ENCODE measurements at regions not wholly inside any gene's neighbourhood (a gene's known extent, or its start where the extent isn't known, plus 50 kb on each side); places are given as distances from the start of the nearest gene placed in this dataset.

- TF ChIP-seq CTCF (conservative IDR thresholded peaks at IDR 0.05; ENCODE audit: low read length) (peak; percentile 92), EZH2phosphoT487 (IDR thresholded peaks at IDR 0.05; ENCODE audit: borderline replicate concordance) (no peak)
- Histone ChIP-seq H3K79me2 (ENCODE audit: insufficient read depth, low read length) (no peaks in the 10 kb centered on the region), H2AFZ (ENCODE audit: low read length) (0 out of 2 replicates have a peak overlapping the region, but pooled peaks have one; percentile 60)
Measured at GRCh38 chr11:32231909-32232493, 141.1 kb downstream of the RCN1 start.

GRCh38 chr11:32232516-32232915, 141.6 kb downstream of the RCN1 start:
- Histone ChIP-seq H3K4me1 (ENCODE audit: insufficient read depth, low read length, poor library complexity, severe bottlenecking) (peaks cover 4% of the 10 kb centered on the region), H3K4me3 (ENCODE audit: low read length, poor library complexity, severe bottlenecking) (no peak overlapping the region), H3K79me2 (ENCODE audit: insufficient read depth, low read length) (no peaks in the 10 kb centered on the region), H3K9ac (ENCODE audit: low read depth, low read length, poor library complexity, severe bottlenecking) (no peak overlapping the region), H3K27me3 (ENCODE audit: insufficient read depth, low read length, poor library complexity, severe bottlenecking) (peaks cover 5% of the 10 kb centered on the region), H2AFZ (ENCODE audit: low read length) (no peak overlapping the region), H3K36me3 (ENCODE audit: insufficient read depth, low read length) (no peaks in the 10 kb centered on the region), H3K9me2 (replicated peaks; ENCODE audit: low read depth, low read length) (no peaks in the 10 kb centered on the region), H3K9me3 (ENCODE audit: insufficient read depth, low read depth, low read length) (no peaks in the 10 kb centered on the region), H3K4me2 (ENCODE audit: low read depth, low read length, poor library complexity, severe bottlenecking) (no peak overlapping the region), H3F3A (ENCODE audit: low read depth) (no peaks in the 10 kb centered on the region), H4K20me1 (ENCODE audit: insufficient read depth, low read length, poor library complexity, severe bottlenecking) (no peaks in the 10 kb centered on the region)
- TF ChIP-seq EZH2phosphoT487 (IDR thresholded peaks at IDR 0.05; ENCODE audit: borderline replicate concordance), result no peak
- TF ChIP-seq CTCF (conservative IDR thresholded peaks at IDR 0.05; ENCODE audit: low read length), result no peak

More at GRCh38 chr11:32231909-32232493, 141.1 kb downstream of the RCN1 start:
- Histone ChIP-seq H3K9ac (ENCODE audit: low read depth, low read length, poor library complexity, severe bottlenecking) (no peak overlapping the region), H3K4me2 (ENCODE audit: low read depth, low read length, poor library complexity, severe bottlenecking) (no peak overlapping the region), H3K4me1 (ENCODE audit: insufficient read depth, low read length, poor library complexity, severe bottlenecking) (peaks cover 4% of the 10 kb centered on the region), H3F3A (ENCODE audit: low read depth) (no peaks in the 10 kb centered on the region), H3K27me3 (ENCODE audit: insufficient read depth, low read length, poor library complexity, severe bottlenecking) (peaks cover 5% of the 10 kb centered on the region), H3K4me3 (ENCODE audit: low read length, poor library complexity, severe bottlenecking) (no peak overlapping the region), H3K9me3 (ENCODE audit: insufficient read depth, low read depth, low read length) (no peaks in the 10 kb centered on the region), H3K9me2 (replicated peaks; ENCODE audit: low read depth, low read length) (no peaks in the 10 kb centered on the region), H4K20me1 (ENCODE audit: insufficient read depth, low read length, poor library complexity, severe bottlenecking) (no peaks in the 10 kb centered on the region), H3K36me3 (ENCODE audit: insufficient read depth, low read length) (no peaks in the 10 kb centered on the region)

DNA sequence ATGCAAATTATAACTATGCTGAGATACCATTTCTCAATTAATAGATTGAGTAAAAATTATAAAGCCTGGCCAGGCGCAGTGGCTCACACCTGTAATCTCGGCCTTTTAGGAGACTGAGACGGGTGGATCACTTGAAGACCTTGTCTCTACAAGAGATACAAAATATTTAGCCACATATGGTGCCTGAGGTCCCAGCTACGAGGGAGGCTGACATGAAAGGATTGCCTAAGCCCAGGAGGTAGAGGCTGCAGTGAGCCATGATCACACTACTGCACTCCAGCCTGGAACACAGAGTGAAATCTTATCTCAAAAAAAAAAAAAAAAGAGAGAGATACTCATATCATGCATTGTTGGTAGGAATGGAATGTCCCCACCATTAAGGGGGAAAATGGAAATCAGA, 142.4 kb downstream of the RCN1 start:
- peaks cover 4% of the 10 kb centered on the region for H3K4me1 ChIP-seq (ENCODE audit: insufficient read depth, low read length, poor library complexity, severe bottlenecking)
- H3F3A ChIP-seq (ENCODE audit: low read depth), result no peaks in the 10 kb centered on the region
- H3K4me2 ChIP-seq (ENCODE audit: low read depth, low read length, poor library complexity, severe bottlenecking), result no peak overlapping the region
- no peak overlapping the region for H3K9ac ChIP-seq (ENCODE audit: low read depth, low read length, poor library complexity, severe bottlenecking)
- H3K9me3 ChIP-seq (ENCODE audit: insufficient read depth, low read depth, low read length), result no peaks in the 10 kb centered on the region
- H3K4me3 ChIP-seq (ENCODE audit: low read length, poor library complexity, severe bottlenecking), result no peak overlapping the region
- H3K27me3 ChIP-seq (ENCODE audit: insufficient read depth, low read length, poor library complexity, severe bottlenecking), result peaks cover 5% of the 10 kb centered on the region
- H3K79me2 ChIP-seq (ENCODE audit: insufficient read depth, low read length), result no peaks in the 10 kb centered on the region
- no peaks in the 10 kb centered on the region for H3K9me2 ChIP-seq (replicated peaks; ENCODE audit: low read depth, low read length)
- no peak overlapping the region for H2AFZ ChIP-seq (ENCODE audit: low read length)
- TF ChIP-seq EZH2phosphoT487 (IDR thresholded peaks at IDR 0.05; ENCODE audit: borderline replicate concordance) (no peak), CTCF (conservative IDR thresholded peaks at IDR 0.05; ENCODE audit: low read length) (no peak)
- H4K20me1 ChIP-seq (ENCODE audit: insufficient read depth, low read length, poor library complexity, severe bottlenecking), result no peaks in the 10 kb centered on the region
- H3K36me3 ChIP-seq (ENCODE audit: insufficient read depth, low read length), result no peaks in the 10 kb centered on the region
